Pancreas (tissue), 10 donors: ENCODE measurements at regions not wholly inside any gene's neighbourhood (a gene's known extent, or its start where the extent isn't known, plus 50 kb on each side); places are given as distances from the start of the nearest gene placed in this dataset.
"Not testable (repeated sequence)": the region's sequence is repeated elsewhere in the genome, so short reads cannot be mapped to it uniquely, and the experiment has no call there.

Experiments used
- ATAC-seq, 4 donors: fragments of 200-7000 bp; cut with Tn5 transposase; one replicate each; pipeline versions ENCODE4 v1.8.0 to v1.9.1; 2020; ENCODE audit warnings: mild to moderate bottlenecking in 4 of 4, moderate library complexity in 4 of 4
- DNase-seq, 6 donors: peaks; one replicate each; pipeline ENCODE4 v3.0.0-alpha.2; 2020
- FAIRE-seq: peaks from 2 replicates; lab custom pipeline; 2012; peaks lifted over from hg19 to GRCh38; lab: Jason Lieb, UNC
- H3K27ac ChIP-seq, 4 donors: fragments of 200-600 bp; sonication (generic); 1 replicate in 3 of 4; 2 replicates in 1 of 4; pipeline versions ENCODE4 v1.5.0 to v1.8.0; 2020
- H3K27me3 ChIP-seq, 4 donors: fragments of 200-600 bp; one replicate each; pipeline ENCODE4 v1.8.0; 2021
- H3K36me3 ChIP-seq, 3 donors: fragments of 200-600 bp; sonication (generic) in 1 of 3; one replicate each; pipeline versions ENCODE4 v1.5.0 to v1.8.0; 2020 to 2021
- H3K4me1 ChIP-seq, 3 donors: fragments of 200-600 bp; one replicate each; pipeline ENCODE4 v1.8.0; 2021
- H3K4me3 ChIP-seq, 4 donors: fragments of 200-600 bp; sonication (generic) in 2 of 4; one replicate each; pipeline versions ENCODE4 v1.5.0 to v1.8.0; 2020 to 2021
- H3K9me3 ChIP-seq, 4 donors: fragments of 200-600 bp; one replicate each; pipeline ENCODE4 v1.8.0; 2021
- WGBS, 2 donors: extraction: QIAGEN DNeasy Blood & Tissue Kit; methylation state at CpG; one replicate each; pipeline ENCODE4 v1.1.7; 2013; 5-methylcytosine and 5-hydroxymethylcytosine counted together
- intact Hi-C, 3 donors: fragments of 100-400 bp; cut with DNase I; formaldehyde crosslinking; loops; one replicate each; pipeline versions ENCODE4 v1.11.1 to v1.14.2; 2022
- TF ChIP-seq, protein P1 (sequence below), 4 donors: fragments of 200-600 bp; sonication (generic) in 3 of 4; IDR thresholded peaks; one replicate each; pipeline versions ENCODE4 v1.5.0 to v1.8.0; 2021; ENCODE audit warnings: antibody characterized with exemption in 4 of 4
- donor health status: healthy with polysubstance abuse.
- donor health status: DM: no; HTN: no; CAD: no; lungs with moderate emphysema.
- donor health status: DM: no; HTN: no; CAD: no.
- donor health status: control.
- donor health status: control.
- donor health status: Bipolar disorder and iron deficiency.
- donor health status: DM: yes; HTN: yes; CAD: no.
- donor health status: DM: no; HTN: no; CAD: no.
- donor health status: DM: no; HTN: no; CAD: no.
- donor health status: DM: yes; HTN: yes; CAD: no.

DNA sequence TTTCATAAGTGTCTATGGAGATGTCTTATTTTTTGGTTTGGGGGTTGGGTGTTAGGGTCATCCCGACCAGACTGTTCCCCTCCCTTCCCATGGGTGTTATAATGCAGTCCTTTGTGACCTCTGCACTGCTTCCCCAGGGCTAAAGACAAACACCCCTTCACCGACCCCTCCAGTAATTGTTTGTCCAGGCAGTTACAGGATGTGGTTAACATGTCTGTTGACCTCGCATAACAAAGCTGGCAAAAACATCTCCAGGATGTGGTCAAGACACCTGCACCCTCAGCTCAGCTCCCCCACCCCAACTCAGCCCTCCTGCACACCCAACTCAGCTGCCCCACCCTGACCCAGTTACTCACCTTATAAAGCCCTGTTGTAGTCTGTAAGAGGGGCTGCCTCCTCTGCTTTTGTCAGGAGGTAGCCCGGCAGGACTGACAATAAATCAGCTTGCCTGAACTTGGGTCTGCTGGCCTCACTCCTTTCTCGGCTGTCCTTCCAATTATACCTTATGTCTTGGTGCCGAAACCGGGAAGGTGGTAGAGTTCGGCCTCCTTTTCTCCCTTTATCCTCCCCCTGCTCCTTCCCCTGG lies 102.2 kb downstream of the ZNF92 start:
- 42 to 58% methylated on average over 8 of the region's 8 CpGs for WGBS, 2 donors
- no peaks in the 10 kb centered on the region for H3K9me3 ChIP-seq
- H3K4me1 ChIP-seq: no peaks in the 10 kb centered on the region
- intact Hi-C loops: no loop called here
- TF ChIP-seq, protein P1, sequence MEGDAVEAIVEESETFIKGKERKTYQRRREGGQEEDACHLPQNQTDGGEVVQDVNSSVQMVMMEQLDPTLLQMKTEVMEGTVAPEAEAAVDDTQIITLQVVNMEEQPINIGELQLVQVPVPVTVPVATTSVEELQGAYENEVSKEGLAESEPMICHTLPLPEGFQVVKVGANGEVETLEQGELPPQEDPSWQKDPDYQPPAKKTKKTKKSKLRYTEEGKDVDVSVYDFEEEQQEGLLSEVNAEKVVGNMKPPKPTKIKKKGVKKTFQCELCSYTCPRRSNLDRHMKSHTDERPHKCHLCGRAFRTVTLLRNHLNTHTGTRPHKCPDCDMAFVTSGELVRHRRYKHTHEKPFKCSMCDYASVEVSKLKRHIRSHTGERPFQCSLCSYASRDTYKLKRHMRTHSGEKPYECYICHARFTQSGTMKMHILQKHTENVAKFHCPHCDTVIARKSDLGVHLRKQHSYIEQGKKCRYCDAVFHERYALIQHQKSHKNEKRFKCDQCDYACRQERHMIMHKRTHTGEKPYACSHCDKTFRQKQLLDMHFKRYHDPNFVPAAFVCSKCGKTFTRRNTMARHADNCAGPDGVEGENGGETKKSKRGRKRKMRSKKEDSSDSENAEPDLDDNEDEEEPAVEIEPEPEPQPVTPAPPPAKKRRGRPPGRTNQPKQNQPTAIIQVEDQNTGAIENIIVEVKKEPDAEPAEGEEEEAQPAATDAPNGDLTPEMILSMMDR (IDR thresholded peaks at IDR 0.05): no peak
- H3K27ac ChIP-seq: no peak overlapping the region
- DNase-seq (no peak), FAIRE-seq (no peak), ATAC-seq (no peak)
- no peaks in the 10 kb centered on the region for H3K36me3 ChIP-seq
- H3K4me3 ChIP-seq: no peak overlapping the region
- no peaks in the 10 kb centered on the region for H3K27me3 ChIP-seq

DNA sequence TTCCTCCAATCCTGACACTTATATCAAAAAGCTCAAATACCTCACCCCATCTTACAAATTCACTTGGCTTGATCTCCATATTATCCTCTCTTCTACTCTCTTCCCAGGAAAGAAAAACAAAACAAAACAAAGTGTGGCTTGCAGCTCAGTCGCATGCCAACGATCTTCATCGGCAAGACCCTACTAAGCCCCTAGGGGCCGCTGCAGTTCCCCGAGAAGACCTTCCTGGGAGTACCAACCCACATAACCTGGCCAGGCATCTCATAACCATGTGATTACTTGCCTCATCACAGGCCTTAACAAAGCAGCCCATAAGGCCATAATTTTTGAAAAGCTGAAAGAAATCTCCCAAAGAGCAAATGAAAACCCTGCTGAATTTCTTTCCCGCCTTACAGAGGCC lies 103.7 kb downstream of the ZNF92 start:
- no peaks in the 10 kb centered on the region for H3K4me1 ChIP-seq
- H3K27me3 ChIP-seq: no peaks in the 10 kb centered on the region
- TF ChIP-seq, protein P1 (IDR thresholded peaks at IDR 0.05): no peak
- ATAC-seq (no peak), DNase-seq (peak in 1 of 6 donors; percentile 28), FAIRE-seq (no peak)
- no peaks in the 10 kb centered on the region for H3K36me3 ChIP-seq
- 35 to 50% methylated on average over 6 of the region's 6 CpGs for WGBS, 2 donors
- no peak overlapping the region for H3K27ac ChIP-seq
- no peak overlapping the region for H3K4me3 ChIP-seq
- no peaks in the 10 kb centered on the region for H3K9me3 ChIP-seq
- intact Hi-C loops: no loop called here

DNA sequence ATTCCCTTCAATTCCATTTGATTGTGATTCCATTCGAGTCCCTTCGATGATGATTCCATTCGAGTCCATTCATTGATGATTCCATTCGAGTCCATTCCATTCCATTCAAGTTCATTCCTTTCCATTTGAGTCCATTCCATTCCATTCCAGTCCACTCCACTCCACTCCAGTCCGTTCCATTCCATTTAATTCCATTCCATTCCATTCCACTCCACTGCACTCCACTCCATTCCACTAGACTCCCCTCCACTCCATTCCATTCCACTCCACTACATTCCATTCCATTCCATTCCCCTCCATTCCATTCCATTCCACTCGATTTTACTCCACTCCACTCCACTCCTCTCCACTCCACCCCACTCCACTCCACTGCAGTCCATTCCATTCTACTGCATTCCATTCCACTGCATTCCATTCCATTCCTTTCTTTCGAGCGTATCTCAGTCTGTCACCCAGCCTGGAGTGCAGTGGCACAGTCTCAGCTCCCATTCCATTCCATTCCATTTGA lies 115.7 kb downstream of the ZNF92 start:
- WGBS, 2 donors: 73 to 78% methylated on average over 8 of the region's 8 CpGs
- FAIRE-seq (no peak), DNase-seq (no peak)

DNA sequence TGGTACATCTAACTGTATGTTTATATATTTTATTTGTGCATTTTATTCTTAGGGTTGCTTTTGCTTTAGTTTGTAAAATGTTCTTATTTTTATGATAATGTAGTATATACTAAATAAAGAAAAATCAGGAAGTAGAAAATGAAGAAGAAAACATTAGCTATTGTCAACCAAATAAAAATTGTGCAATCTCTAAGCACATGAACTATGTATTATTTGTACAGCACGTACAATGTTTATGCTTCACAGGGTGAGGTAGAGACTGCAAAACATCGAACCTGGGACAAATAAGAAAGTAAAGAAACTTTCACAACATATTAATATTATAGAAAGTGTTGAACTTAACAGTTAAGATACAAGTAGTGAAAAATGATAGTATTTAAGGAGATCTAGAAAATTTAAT lies 123.0 kb downstream of the ZNF92 start:
- H3K4me3 ChIP-seq, H3K27me3 ChIP-seq, H3K9me3 ChIP-seq, ATAC-seq, DNase-seq, H3K36me3 ChIP-seq, H3K27ac ChIP-seq, FAIRE-seq, intact Hi-C loops, H3K4me1 ChIP-seq: not testable (repeated sequence)
- WGBS, 2 donors: 59 to 64% methylated on average over 2 of the region's 2 CpGs

More for the DNA sequence above, 115.7 kb downstream of the ZNF92 start:
- Histone ChIP-seq H3K27ac (no peak overlapping the region), H3K4me1 (no peaks in the 10 kb centered on the region), H3K27me3 (no peaks in the 10 kb centered on the region), H3K36me3 (no peaks in the 10 kb centered on the region), H3K9me3 (no peaks in the 10 kb centered on the region), H3K4me3 (no peak overlapping the region)
- TF ChIP-seq, protein P1 (IDR thresholded peaks at IDR 0.05): no peak
- no peak for ATAC-seq
- intact Hi-C loops: no loop called here

DNA sequence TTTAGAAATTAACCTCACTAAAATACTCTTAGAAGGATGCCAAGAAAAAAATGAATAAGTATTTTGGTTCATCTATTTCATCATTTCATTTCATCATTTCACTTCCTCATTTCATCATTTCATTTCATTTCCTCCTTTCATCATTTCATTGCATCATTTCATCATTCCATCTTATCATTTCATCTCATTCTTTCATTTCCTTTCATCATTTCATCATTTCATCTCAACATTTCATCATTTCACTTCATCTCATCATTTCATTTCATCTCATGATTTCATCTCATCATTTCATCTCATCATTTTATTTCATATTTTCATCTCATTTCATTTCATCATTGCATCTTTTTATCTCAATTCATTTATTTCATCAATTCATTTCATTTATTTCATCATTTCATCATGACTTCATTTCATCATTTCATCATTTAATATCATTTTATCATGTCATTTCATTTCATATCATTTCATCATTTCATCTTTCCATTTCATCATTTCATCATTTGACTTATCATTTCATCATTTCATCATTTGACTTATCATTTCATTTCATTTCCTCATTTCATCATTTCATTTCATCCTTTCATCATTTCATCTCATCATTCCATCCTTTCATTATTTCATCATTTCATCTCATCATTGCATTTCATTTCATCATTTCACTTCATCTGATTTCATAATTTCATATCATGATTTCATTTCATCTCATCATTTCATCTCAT lies 129.9 kb downstream of the ZNF92 start:
- DNase-seq (no peak), ATAC-seq (no peak), FAIRE-seq (no peak)
- Histone ChIP-seq H3K27ac (no peak overlapping the region), H3K36me3 (no peaks in the 10 kb centered on the region), H3K27me3 (no peaks in the 10 kb centered on the region), H3K4me1 (no peaks in the 10 kb centered on the region), H3K9me3 (no peaks in the 10 kb centered on the region), H3K4me3 (no peak overlapping the region)
- TF ChIP-seq, protein P1 (IDR thresholded peaks at IDR 0.05): no peak
- intact Hi-C loops: no loop called here

DNA sequence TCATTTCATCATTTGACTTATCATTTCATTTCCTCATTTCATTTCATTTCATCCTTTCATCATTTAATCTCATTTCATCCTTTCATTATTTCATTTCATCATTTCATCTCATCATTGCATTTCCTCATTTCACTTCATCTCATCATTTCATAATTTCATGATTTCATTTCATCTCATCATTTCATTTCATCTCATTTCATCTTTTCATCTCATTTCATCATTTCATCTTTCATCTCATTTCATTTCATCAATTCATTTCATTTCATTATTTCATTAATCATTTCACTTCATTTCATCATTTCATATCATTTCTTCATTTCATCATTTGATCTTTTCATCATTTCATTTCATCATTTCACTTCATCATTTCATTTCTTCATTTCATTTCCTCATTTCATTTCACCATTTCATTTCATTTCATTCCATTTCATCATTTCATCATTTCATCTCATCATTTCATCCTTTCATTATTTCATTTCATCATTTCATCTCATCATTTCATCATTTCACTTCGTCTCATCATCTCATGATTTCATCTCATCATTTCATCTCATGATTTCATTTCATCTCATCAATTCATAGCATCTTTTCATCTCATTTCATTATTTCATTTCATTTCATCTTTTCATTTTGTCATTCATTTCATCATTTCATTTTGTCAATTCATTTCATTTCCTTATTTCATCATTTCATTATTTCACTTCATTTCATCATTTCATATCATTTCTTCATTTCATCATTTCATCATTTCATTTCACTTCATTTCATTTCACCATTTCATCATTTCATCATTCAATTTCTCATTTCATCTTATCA lies 131.1 kb downstream of the ZNF92 start:
- H3K4me1 ChIP-seq, H3K27ac ChIP-seq, H3K27me3 ChIP-seq, FAIRE-seq, intact Hi-C loops, DNase-seq, H3K9me3 ChIP-seq, ATAC-seq, H3K4me3 ChIP-seq, H3K36me3 ChIP-seq: not testable (repeated sequence)
- WGBS, 2 donors: 39 to 63% methylated on average over 1 of the region's 1 CpG

DNA sequence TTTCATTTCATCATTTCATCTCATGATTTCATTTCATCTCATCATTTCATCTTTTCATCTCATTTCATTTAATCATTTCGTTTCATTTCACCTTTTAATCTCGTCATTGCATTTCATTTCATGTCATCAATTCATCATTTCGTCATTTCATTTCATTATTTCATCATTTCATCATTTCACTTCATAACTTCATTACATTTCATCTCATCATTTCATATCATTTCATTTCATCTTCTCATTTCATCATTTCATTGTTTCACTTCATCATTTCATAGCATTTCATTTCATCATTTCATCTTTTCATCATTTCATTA lies 131.6 kb downstream of the ZNF92 start:
- H3K27me3 ChIP-seq, H3K4me3 ChIP-seq, DNase-seq, H3K27ac ChIP-seq, ATAC-seq, H3K36me3 ChIP-seq, H3K4me1 ChIP-seq, H3K9me3 ChIP-seq, intact Hi-C loops: not testable (repeated sequence)
- peak; percentile 70 for FAIRE-seq
- 40 to 74% methylated on average over 3 of the region's 3 CpGs for WGBS, 2 donors
